K562 (cell line): ENCODE measurements at regions not wholly inside any gene's neighbourhood (a gene's known extent, or its start where the extent isn't known, plus 50 kb on each side); places are given as distances from the start of the nearest gene placed in this dataset.

Experiments used
- ATAC-seq: fragments of 200-7000 bp; cut with Tn5 transposase; 3 replicates; pipeline ENCODE4 v1.9.1; 2020; ENCODE audit warnings: moderate library complexity
- BruUV-seq: library from RNA; stranded (reverse); fragments of 400-500 nt; replicated peaks from 2 replicates; lab custom pipeline; 2021; lab: Mats Ljungman, UMichigan
- CTCF ChIA-PET: fragments of 300-600 bp; formaldehyde crosslinking; extraction: SDS; loops from one replicate; lab custom pipeline; 2021; ENCODE audit warnings: low intra/inter-chr PET ratio; lab: Yijun Ruan, JAX
- POLR2A ChIA-PET: fragments of 300-600, 350-650 bp; sonication (Branson Sonifier 250); formaldehyde crosslinking; extraction: SDS; loops from one replicate; lab custom pipeline; 2021; ENCODE audit warnings: antibody characterized with exemption, inconsistent platforms; lab: Yijun Ruan, JAX
- DNase-seq, 4 experiments: peaks; one replicate each; pipeline versions ENCODE4 v3.0.0 to v3.0.0-alpha.2; 2011 to 2018; ENCODE audit warnings: low spot score in 3 of 4, mixed read lengths in 3 of 4; ENCODE audit errors: extremely low read depth in 1 of 4
- FAIRE-seq: peaks from 2 replicates; lab custom pipeline; 2011; peaks lifted over from hg19 to GRCh38; lab: Jason Lieb, UNC
- H2AFZ ChIP-seq: 2 replicates; pipeline ENCODE4 v1.6.0; 2011; ENCODE audit warnings: low read depth, low read length, control low read depth, inconsistent platforms
- H3K27ac ChIP-seq: fragments of 200-600 bp; 3 replicates; pipeline ENCODE4 v1.8.0; 2011; ENCODE audit warnings: low read depth, mild to moderate bottlenecking, control low read depth, inconsistent platforms, low read length, moderate library complexity, mixed read lengths; ENCODE audit errors: extremely low read depth
- H3K27me3 ChIP-seq, 2 experiments: fragments of 300-600 bp in 1 of 2; 2 replicates in 1 of 2; 3 replicates in 1 of 2; pipeline versions ENCODE4 v1.6.0 to v1.8.0; 2011; ENCODE audit warnings: inconsistent platforms in 2 of 2, low read length in 2 of 2, mild to moderate bottlenecking in 1 of 2, mixed read lengths in 1 of 2, moderate library complexity in 1 of 2; ENCODE audit not compliant: control insufficient read depth in 2 of 2, insufficient read depth in 2 of 2
- H3K36me3 ChIP-seq: fragments of 300-600 bp; 3 replicates; pipeline ENCODE4 v1.8.0; 2011; ENCODE audit warnings: mild to moderate bottlenecking, low read length, inconsistent platforms; ENCODE audit not compliant: control insufficient read depth, insufficient read depth
- H3K4me1 ChIP-seq, 2 experiments: fragments of 200-600 bp in 1 of 2; replicated peaks in 1 of 2; 2 replicates in 1 of 2; 3 replicates in 1 of 2; pipeline versions ENCODE4 v1.5.1 to v1.8.0; 2011; ENCODE audit warnings: inconsistent platforms in 2 of 2, low read length in 2 of 2, mild to moderate bottlenecking in 1 of 2, mixed read lengths in 1 of 2, moderate library complexity in 1 of 2; ENCODE audit not compliant: control insufficient read depth in 2 of 2, insufficient read depth in 2 of 2
- H3K4me2 ChIP-seq: 2 replicates; pipeline ENCODE4 v1.6.1; 2011; ENCODE audit warnings: low read length, control low read depth, inconsistent platforms, mixed read lengths; ENCODE audit not compliant: insufficient read depth
- H3K4me3 ChIP-seq: fragments of 200-600 bp; sonication (generic), shearing (Covaris generic); 2 replicates; pipeline ENCODE4 v1.5.1; 2016; ENCODE audit warnings: control low read depth, inconsistent platforms
- H3K79me2 ChIP-seq: fragments of 200-600 bp; 3 replicates; pipeline ENCODE4 v1.8.0; 2011; ENCODE audit warnings: low read length, inconsistent platforms; ENCODE audit not compliant: control insufficient read depth, insufficient read depth
- H3K9ac ChIP-seq, 2 experiments: 2 replicates each; pipeline versions ENCODE4 v1.6.0 to v1.6.1; 2011; ENCODE audit warnings: low read depth in 2 of 2, low read length in 2 of 2, control low read depth in 1 of 2, inconsistent platforms in 1 of 2, mild to moderate bottlenecking in 1 of 2, mixed read lengths in 1 of 2; ENCODE audit not compliant: insufficient read depth in 1 of 2
- H3K9me1 ChIP-seq: one replicate; pipeline ENCODE4 v1.6.0; 2011; ENCODE audit warnings: inconsistent platforms, mild to moderate bottlenecking, low read length, moderate library complexity; ENCODE audit not compliant: control insufficient read depth, insufficient read depth
- H3K9me3 ChIP-seq: replicated peaks from 2 replicates; pipeline ENCODE4 v1.5.1; 2011; ENCODE audit warnings: low read depth, low read length, inconsistent platforms; ENCODE audit not compliant: control insufficient read depth, insufficient read depth
- H4K20me1 ChIP-seq: replicated peaks from 2 replicates; pipeline ENCODE4 v1.6.1; 2011; ENCODE audit warnings: low read length, inconsistent platforms, mixed read lengths; ENCODE audit not compliant: control insufficient read depth, insufficient read depth
- CBX3 ChIP-seq, 2 experiments: IDR thresholded peaks; 1 replicate in 1 of 2; 2 replicates in 1 of 2; pipeline ENCODE4 v1.6.1; 2012; ENCODE audit warnings: inconsistent platforms in 2 of 2, low read length in 2 of 2, borderline replicate concordance in 1 of 2, control low read depth in 1 of 2
- CHD4 ChIP-seq: fragments of 200-600 bp; sonication (generic); IDR thresholded peaks from 3 replicates; pipeline ENCODE4 v1.6.1; 2012; ENCODE audit warnings: low read depth, mild to moderate bottlenecking, mixed read lengths, low read length, inconsistent platforms; ENCODE audit not compliant: insufficient read depth, insufficient replicate concordance, poor library complexity, severe bottlenecking
- KAT2B ChIP-seq: IDR thresholded peaks from one replicate; pipeline ENCODE4 v1.6.1; 2012; ENCODE audit warnings: low read depth, mild to moderate bottlenecking, control low read depth, inconsistent platforms, low read length, moderate library complexity
- KAT8 ChIP-seq: fragments of 450-650 bp; IDR thresholded peaks from 2 replicates; pipeline ENCODE4 v1.6.1; 2016; ENCODE audit warnings: low read depth, mild to moderate bottlenecking
- NR1H2 ChIP-seq: sonication (generic); formaldehyde crosslinking; IDR thresholded peaks from 2 replicates; pipeline ENCODE4 v1.4.0; 2020; ENCODE audit warnings: mild to moderate bottlenecking, missing genetic modification reagents
- PTTG1 ChIP-seq: fragments of 450-650 bp; IDR thresholded peaks from 2 replicates; pipeline ENCODE4 v1.6.1; 2016; ENCODE audit warnings: low read depth, mild to moderate bottlenecking, missing genetic modification characterization, missing compliant biosample characterization
- RERE ChIP-seq: sonication (generic); formaldehyde crosslinking; IDR thresholded peaks from 2 replicates; pipeline ENCODE4 v1.8.0; 2023; ENCODE audit warnings: missing genetic modification reagents, mild to moderate bottlenecking, borderline replicate concordance
- RFX1 ChIP-seq: fragments of 450-650 bp; IDR thresholded peaks from 2 replicates; pipeline ENCODE4 v1.6.1; 2016; ENCODE audit warnings: mild to moderate bottlenecking, moderate library complexity
- ZNF778 ChIP-seq: fragments of 450-650 bp; formaldehyde crosslinking; IDR thresholded peaks from 2 replicates; pipeline ENCODE4 v1.4.0; 2020; ENCODE audit warnings: mild to moderate bottlenecking, moderate library complexity
- WGBS: fragments of 100-300 bp; shearing (Covaris generic); methylation state at CpG from one replicate; pipeline ENCODE4 v1.1.6; 2016; ENCODE audit warnings: low coverage, mixed read lengths; ENCODE audit not compliant: insufficient coverage; ENCODE audit errors: missing lambda C conversion rate; 5-methylcytosine and 5-hydroxymethylcytosine counted together
- in situ Hi-C: fragments of 300-500 bp; cut with MboI; formaldehyde crosslinking; loops from 4 replicates; pipeline ENCODE4 v1.15.0; 2018; ENCODE audit warnings: inconsistent platforms, mixed read lengths
- intact Hi-C: fragments of 100-400 bp; cut with micrococcal nuclease; formaldehyde crosslinking; loops from 2 replicates; pipeline ENCODE4 v1.14.2; 2022

- no peaks in the 10 kb centered on the region for H3K79me2 ChIP-seq
- no peak overlapping the region for H3K27ac ChIP-seq
- no peak overlapping the region for H3K4me2 ChIP-seq
- no peak overlapping the region for H3K4me3 ChIP-seq
- in situ Hi-C loops (no loop called here), intact Hi-C loops (no loop called here)
- TF ChIP-seq PTTG1 (no peak), RFX1 (no peak), CHD4 (no peak), CBX3 (IDR thresholded peaks at IDR 0.05; ENCODE audit: borderline replicate concordance in 1 of 2, low read length in 2 of 2) (no peak), KAT8 (no peak), RERE (CRISPR knock-in tag) (no peak), KAT2B (no peak), ZNF778 (CRISPR knock-in tag) (no peak), NR1H2 (CRISPR knock-in tag) (no peak)
- ChIA-PET CTCF (no interaction called here), POLR2A (interaction anchor here (0.7 kb wide), 1 partner anchor 1855 kb away, joined by 3 read pairs; no protein-coding TSS in a partner anchor)
- H4K20me1 ChIP-seq: no peaks in the 10 kb centered on the region; the same call in 1 of the 2 replicates
- H3K36me3 ChIP-seq: no peaks in the 10 kb centered on the region
- H3K9ac ChIP-seq: no peak overlapping the region
- H3K9me1 ChIP-seq: no peaks in the 10 kb centered on the region
- WGBS: 0% methylated on average over 6 of the region's 6 CpGs
- ATAC-seq (no peak), FAIRE-seq (no peak), DNase-seq (no peak)
- no peaks in the 10 kb centered on the region for H3K9me3 ChIP-seq
- no peaks in the 10 kb centered on the region for H3K4me1 ChIP-seq
- BruUV-seq: no TSS peak
- H3K27me3 ChIP-seq: peaks cover 2 to 34% of the 10 kb centered on the region in 2 experiments; a peak in 3 of 5 replicates
- H2AFZ ChIP-seq: no peak overlapping the region
These were observed 175.7 kb downstream of the ASB1 start for GRCh38 chr2:238602223-238602960.
